Lung (tissue), 11 donors: ENCODE measurements at regions not wholly inside any gene's neighbourhood (a gene's known extent, or its start where the extent isn't known, plus 50 kb on each side); places are given as distances from the start of the nearest gene placed in this dataset.

Experiments used
- ATAC-seq: fragments of 200-7000 bp; cut with Tn5 transposase; one replicate; pipeline ENCODE4 v1.9.1; 2020; ENCODE audit warnings: moderate number of reproducible peaks; ENCODE audit not compliant: insufficient read depth, low FRiP score
- DNase-seq, 3 donors: peaks; one replicate each; pipeline ENCODE4 v3.0.0-alpha.2; 2013 to 2017
- H3K27ac ChIP-seq, 2 donors: one replicate each; pipeline ENCODE4 v1.5.1; 2013; ENCODE audit warnings: mild to moderate bottlenecking in 2 of 2, moderate library complexity in 2 of 2, control low read depth in 1 of 2, inconsistent platforms in 1 of 2, low read depth in 1 of 2, low read length in 1 of 2
- H3K27me3 ChIP-seq, 3 donors: one replicate each; pipeline ENCODE4 v1.5.1; 2013; ENCODE audit warnings: low read length in 2 of 3; ENCODE audit not compliant: control insufficient read depth in 3 of 3, insufficient read depth in 3 of 3
- H3K36me3 ChIP-seq, 4 donors: one replicate each; pipeline ENCODE4 v1.5.1; 2013; ENCODE audit warnings: low read length in 4 of 4, mild to moderate bottlenecking in 1 of 4, moderate library complexity in 1 of 4; ENCODE audit not compliant: control insufficient read depth in 4 of 4, insufficient read depth in 4 of 4
- H3K4me1 ChIP-seq, 5 donors: one replicate each; pipeline ENCODE4 v1.5.1; 2013; ENCODE audit warnings: low read length in 5 of 5, mild to moderate bottlenecking in 2 of 5, moderate library complexity in 1 of 5; ENCODE audit not compliant: control insufficient read depth in 5 of 5, insufficient read depth in 5 of 5
- H3K4me3 ChIP-seq: one replicate; pipeline ENCODE4 v1.5.1; 2013; ENCODE audit warnings: mild to moderate bottlenecking, control low read depth, moderate library complexity
- H3K9ac ChIP-seq, 2 donors: one replicate each; pipeline ENCODE4 v1.5.1; 2013; ENCODE audit warnings: low read length in 2 of 2, control low read depth in 1 of 2; ENCODE audit not compliant: insufficient read depth in 1 of 2
- H3K9me3 ChIP-seq, 4 donors: one replicate each; pipeline ENCODE4 v1.5.1; 2013; ENCODE audit warnings: low read length in 3 of 4, mild to moderate bottlenecking in 1 of 4, moderate library complexity in 1 of 4; ENCODE audit not compliant: control insufficient read depth in 4 of 4, insufficient read depth in 3 of 4
- WGBS, 2 donors: extraction: QIAGEN DNeasy Blood & Tissue Kit; methylation state at CpG; one replicate each; pipeline ENCODE4 v1.1.7; 2013; 5-methylcytosine and 5-hydroxymethylcytosine counted together
- TF ChIP-seq, protein P1 (sequence below): IDR thresholded peaks from 2 replicates; pipeline ENCODE4 v1.5.1; 2012; ENCODE audit warnings: mild to moderate bottlenecking; ENCODE audit errors: control extremely low read depth, extremely low read depth
- donor health status: control.
- donor health status: control.
- donor health status: Bipolar disorder and iron deficiency.
- donor health status: healthy.
- donor health status: DM: yes; HTN: yes; CAD: no.

DNA sequence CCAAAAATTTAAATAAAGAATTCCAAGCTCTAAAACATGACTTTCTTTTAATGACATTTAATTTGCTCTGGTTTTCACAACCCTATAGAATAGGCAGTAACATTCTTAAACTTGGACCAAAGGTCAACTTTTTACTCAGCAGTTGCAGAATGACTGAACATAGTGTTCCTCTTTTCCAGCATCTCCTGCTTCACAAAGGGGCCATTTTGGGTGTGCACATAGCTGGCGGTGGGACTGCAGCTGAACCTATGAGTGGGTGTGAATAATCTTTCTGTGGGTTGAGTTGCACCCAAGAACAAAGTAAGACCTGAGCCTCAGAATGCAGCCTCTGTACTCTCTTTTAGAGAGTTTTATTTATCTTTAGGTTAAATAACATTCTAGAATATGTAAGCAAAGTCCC, 96.9 kb upstream of the HAPLN1 start:
- Histone ChIP-seq H3K9me3 (peaks cover 0 to 2% (median 0%) of the 10 kb centered on the region in 4 donors), H3K4me1 (no peaks in the 10 kb centered on the region), H3K4me3 (no peak overlapping the region), H3K9ac (no peak overlapping the region), H3K27ac (no peak overlapping the region), H3K27me3 (no peaks in the 10 kb centered on the region), H3K36me3 (no peaks in the 10 kb centered on the region)
- TF ChIP-seq, protein P1, sequence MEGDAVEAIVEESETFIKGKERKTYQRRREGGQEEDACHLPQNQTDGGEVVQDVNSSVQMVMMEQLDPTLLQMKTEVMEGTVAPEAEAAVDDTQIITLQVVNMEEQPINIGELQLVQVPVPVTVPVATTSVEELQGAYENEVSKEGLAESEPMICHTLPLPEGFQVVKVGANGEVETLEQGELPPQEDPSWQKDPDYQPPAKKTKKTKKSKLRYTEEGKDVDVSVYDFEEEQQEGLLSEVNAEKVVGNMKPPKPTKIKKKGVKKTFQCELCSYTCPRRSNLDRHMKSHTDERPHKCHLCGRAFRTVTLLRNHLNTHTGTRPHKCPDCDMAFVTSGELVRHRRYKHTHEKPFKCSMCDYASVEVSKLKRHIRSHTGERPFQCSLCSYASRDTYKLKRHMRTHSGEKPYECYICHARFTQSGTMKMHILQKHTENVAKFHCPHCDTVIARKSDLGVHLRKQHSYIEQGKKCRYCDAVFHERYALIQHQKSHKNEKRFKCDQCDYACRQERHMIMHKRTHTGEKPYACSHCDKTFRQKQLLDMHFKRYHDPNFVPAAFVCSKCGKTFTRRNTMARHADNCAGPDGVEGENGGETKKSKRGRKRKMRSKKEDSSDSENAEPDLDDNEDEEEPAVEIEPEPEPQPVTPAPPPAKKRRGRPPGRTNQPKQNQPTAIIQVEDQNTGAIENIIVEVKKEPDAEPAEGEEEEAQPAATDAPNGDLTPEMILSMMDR = no peak
- WGBS, 2 donors = 96% methylated on average over 1 of the region's 1 CpG
- no peak for ATAC-seq
- DNase-seq = no peak

DNA sequence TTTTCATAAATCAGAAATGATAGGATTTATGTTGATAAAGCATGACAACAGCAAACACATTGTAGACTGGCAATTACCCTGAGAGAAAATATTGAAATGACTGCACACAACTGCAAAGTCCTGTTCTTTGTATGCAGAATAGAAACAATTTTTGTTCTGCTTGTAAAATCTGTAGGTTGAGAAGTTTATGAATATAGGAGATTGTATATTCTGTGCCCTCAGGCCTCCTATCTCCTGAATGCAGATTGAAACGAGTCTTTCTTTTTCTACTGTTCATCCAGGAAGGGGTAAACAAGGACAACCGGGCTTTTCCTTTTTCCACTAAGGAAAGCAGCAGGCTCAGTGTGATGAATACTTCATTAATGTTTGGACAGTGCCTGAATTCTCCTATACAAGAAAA, 95.0 kb upstream of the HAPLN1 start:
- TF ChIP-seq, protein P1 = no peak
- H3K27ac ChIP-seq = no peak overlapping the region
- H3K9ac ChIP-seq = no peak overlapping the region
- H3K4me3 ChIP-seq = no peak overlapping the region
- H3K27me3 ChIP-seq = no peaks in the 10 kb centered on the region
- H3K4me1 ChIP-seq = no peaks in the 10 kb centered on the region
- no peaks in the 10 kb centered on the region for H3K9me3 ChIP-seq
- no peak for ATAC-seq
- no peaks in the 10 kb centered on the region for H3K36me3 ChIP-seq
- 51 to 66% methylated on average over 2 of the region's 2 CpGs for WGBS, 2 donors
- DNase-seq = no peak

DNA sequence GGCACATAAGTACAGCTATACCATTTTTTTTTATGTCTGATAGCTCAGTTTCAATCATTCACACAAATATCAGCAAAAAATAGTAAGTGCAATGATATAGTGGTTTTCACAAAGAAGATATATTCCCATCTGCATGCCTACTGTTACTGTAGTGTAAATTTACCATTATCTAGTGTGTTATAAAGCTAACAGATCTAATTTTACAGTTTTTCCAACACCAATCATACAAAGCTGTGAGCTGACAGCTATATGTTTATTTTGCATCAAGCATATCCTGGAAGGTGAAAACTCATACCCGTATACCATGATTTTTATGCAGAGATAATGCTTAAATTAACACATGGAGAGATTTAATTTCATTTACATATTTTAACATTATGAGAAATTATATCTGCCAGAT, 89.9 kb upstream of the HAPLN1 start:
- H3K9me3 ChIP-seq = no peaks in the 10 kb centered on the region
- WGBS, 2 donors = 93 to 95% methylated on average over 1 of the region's 1 CpG
- DNase-seq (no peak), ATAC-seq (no peak)
- H3K4me3 ChIP-seq = no peak overlapping the region
- no peaks in the 10 kb centered on the region for H3K36me3 ChIP-seq
- H3K4me1 ChIP-seq = no peaks in the 10 kb centered on the region
- TF ChIP-seq, protein P1 = no peak
- no peaks in the 10 kb centered on the region for H3K27me3 ChIP-seq
- no peak overlapping the region for H3K27ac ChIP-seq
- no peak overlapping the region for H3K9ac ChIP-seq

DNA sequence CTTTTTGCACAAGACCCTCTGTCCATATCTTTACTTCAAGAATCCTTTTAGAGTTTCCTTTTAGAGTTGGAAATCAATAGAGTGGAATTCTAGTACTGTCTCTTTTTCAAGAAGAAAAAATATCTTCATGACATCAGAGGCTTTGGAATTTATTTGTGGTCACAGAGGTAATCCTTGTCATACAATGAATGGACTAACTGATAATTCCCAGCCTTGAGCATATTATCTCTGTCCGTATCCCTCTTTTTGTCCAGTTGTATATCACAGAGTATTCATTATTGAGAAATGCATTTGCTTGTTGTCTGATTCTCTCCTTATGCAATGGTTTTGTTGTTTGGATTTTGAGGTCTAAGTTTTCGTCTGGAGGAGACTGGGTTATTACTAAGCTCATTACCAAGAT, 82.0 kb upstream of the HAPLN1 start:
- WGBS, 2 donors = 89 to 93% methylated on average over 2 of the region's 2 CpGs
- TF ChIP-seq, protein P1 = no peak
- ATAC-seq = no peak
- no peaks in the 10 kb centered on the region for H3K9me3 ChIP-seq
- H3K4me1 ChIP-seq = peaks cover 0 to 5% (median 0%) of the 10 kb centered on the region in 5 donors
- no peak overlapping the region for H3K27ac ChIP-seq
- H3K36me3 ChIP-seq = no peaks in the 10 kb centered on the region
- no peak overlapping the region for H3K9ac ChIP-seq
- no peak overlapping the region for H3K4me3 ChIP-seq
- no peak for DNase-seq
- no peaks in the 10 kb centered on the region for H3K27me3 ChIP-seq
